ENCODE measurements at regions not wholly inside any gene's neighbourhood (a gene's known extent, or its start where the extent isn't known, plus 50 kb on each side); places are given as distances from the start of the nearest gene placed in this dataset.

GRCh38 chr3:194961149-194961548, 275.5 kb downstream of the FAM43A start:
- ATAC-seq (no peak), FAIRE-seq (no peak), DNase-seq (ENCODE audit: low read depth in 1 of 2, low spot score in 1 of 2) (no peak)
- Histone ChIP-seq H3K27ac (no peak overlapping the region), H3K4me2 (no peak overlapping the region), H3K4me1 (no peaks in the 10 kb centered on the region), H3K9me3 (no peaks in the 10 kb centered on the region), H3K4me3 (no peak overlapping the region)
- CTCF ChIA-PET, result no interaction called here
- 84% methylated on average over 5 of the region's 11 CpGs for WGBS (ENCODE audit: missing lambda C conversion rate)
- POLR2A ChIA-PET, result no interaction called here
- no peak for TF ChIP-seq HDAC2 (IDR thresholded peaks at IDR 0.05)
- TF ChIP-seq PBX3 (IDR thresholded peaks at IDR 0.05), result no peak
- no peak for TF ChIP-seq FOSL2 (IDR thresholded peaks at IDR 0.05)
- no peak for TF ChIP-seq FOSL2 (CRISPR knock-in tag; IDR thresholded peaks at IDR 0.05)
- TF ChIP-seq NR3C1 (IDR thresholded peaks at IDR 0.05), result no peak

GRCh38 chr3:194961571-194961970, 275.9 kb downstream of the FAM43A start:
- Histone ChIP-seq H3K4me2 (no peak overlapping the region), H3K9me3 (no peaks in the 10 kb centered on the region), H3K4me1 (no peaks in the 10 kb centered on the region), H3K27ac (no peak overlapping the region), H3K4me3 (no peak overlapping the region)
- ATAC-seq (no peak), DNase-seq (ENCODE audit: low read depth in 1 of 2, low spot score in 1 of 2) (no peak), FAIRE-seq (no peak)
- no peak for TF ChIP-seq PHF8 (IDR thresholded peaks at IDR 0.05; ENCODE audit: borderline replicate concordance, low read depth)
- no peak for TF ChIP-seq CHD4 (IDR thresholded peaks at IDR 0.05; ENCODE audit: borderline replicate concordance)
- TF ChIP-seq NPAS2 (CRISPR knock-in tag; IDR thresholded peaks at IDR 0.05; ENCODE audit: borderline replicate concordance), result no peak
- no peak for TF ChIP-seq CTCF (IDR thresholded peaks at IDR 0.05)
- TF ChIP-seq HOXB13 (CRISPR knock-in tag; IDR thresholded peaks at IDR 0.05; ENCODE audit: low read depth), result no peak
- no peak for TF ChIP-seq ZNF302 (CRISPR knock-in tag; IDR thresholded peaks at IDR 0.05)
- no peak for TF ChIP-seq RNF2 (IDR thresholded peaks at IDR 0.05; ENCODE audit: borderline replicate concordance, low read depth)
- no peak for TF ChIP-seq HDAC2 (IDR thresholded peaks at IDR 0.05)
- TF ChIP-seq FOSL2 (IDR thresholded peaks at IDR 0.05), result no peak
- no peak for TF ChIP-seq FOSL2 (CRISPR knock-in tag; IDR thresholded peaks at IDR 0.05)
- TF ChIP-seq POLR2A (IDR thresholded peaks at IDR 0.05; ENCODE audit: low read length), result no peak
- TF ChIP-seq FOSB (CRISPR knock-in tag; IDR thresholded peaks at IDR 0.05), result no peak
- TF ChIP-seq ZSCAN20 (CRISPR knock-in tag; IDR thresholded peaks at IDR 0.05), result no peak
- no peak for TF ChIP-seq ELK1 (IDR thresholded peaks at IDR 0.05; ENCODE audit: low read depth, low read length)
- TF ChIP-seq CBX8 (IDR thresholded peaks at IDR 0.05), result no peak
- TF ChIP-seq HMGXB4 (CRISPR knock-in tag; IDR thresholded peaks at IDR 0.05; ENCODE audit: borderline replicate concordance), result no peak
- WGBS (ENCODE audit: missing lambda C conversion rate), result 83% methylated on average over 6 of the region's 6 CpGs
- POLR2A ChIA-PET, result no interaction called here
- CTCF ChIA-PET, result no interaction called here

- no peaks in the 10 kb centered on the region for H3K9me3 ChIP-seq
- H3K27ac ChIP-seq, result no peak overlapping the region
- H3K4me2 ChIP-seq, result no peak overlapping the region
- no peak overlapping the region for H3K4me3 ChIP-seq
- no peak for ATAC-seq
- ChIA-PET CTCF (no interaction called here), POLR2A (no interaction called here)
- 95% methylated on average over 2 of the region's 2 CpGs for WGBS (ENCODE audit: missing lambda C conversion rate)
- H3K4me1 ChIP-seq, result no peaks in the 10 kb centered on the region
- DNase-seq (ENCODE audit: low read depth in 1 of 2, low spot score in 1 of 2), result no peak
- FAIRE-seq, result no peak
- TF ChIP-seq HOXB13 (CRISPR knock-in tag; IDR thresholded peaks at IDR 0.05; ENCODE audit: low read depth), result no peak
- TF ChIP-seq POLR2AphosphoS2 (conservative IDR thresholded peaks at IDR 0.05; ENCODE audit: low read length), result no peak
- no peak for TF ChIP-seq HES2 (IDR thresholded peaks at IDR 0.05)
- TF ChIP-seq E2F6 (IDR thresholded peaks at IDR 0.05; ENCODE audit: borderline replicate concordance, low read depth), result no peak
- no peak for TF ChIP-seq NFE2L2 (conservative IDR thresholded peaks at IDR 0.05; ENCODE audit: low read length)
- no peak for TF ChIP-seq KDM1A (IDR thresholded peaks at IDR 0.05; ENCODE audit: low read depth)
- no peak for TF ChIP-seq MAFK (IDR thresholded peaks at IDR 0.05; ENCODE audit: partially characterized antibody)
- TF ChIP-seq BCL3 (IDR thresholded peaks at IDR 0.05), result no peak
- no peak for TF ChIP-seq RAD21 (conservative IDR thresholded peaks at IDR 0.05 in 1 of 2, IDR thresholded peaks at IDR 0.05 in 1 of 2)
- no peak for TF ChIP-seq ZSCAN20 (CRISPR knock-in tag; IDR thresholded peaks at IDR 0.05)
- TF ChIP-seq CHD4 (IDR thresholded peaks at IDR 0.05; ENCODE audit: borderline replicate concordance), result no peak
- no peak for TF ChIP-seq TP53 (CRISPR knock-in tag; IDR thresholded peaks at IDR 0.05)
- TF ChIP-seq FOSB (CRISPR knock-in tag; IDR thresholded peaks at IDR 0.05), result no peak
- no peak for TF ChIP-seq BHLHE40 (IDR thresholded peaks at IDR 0.05; ENCODE audit: low read depth, low read length)
Observed at GRCh38 chr3:194962056-194962455, 276.4 kb downstream of the FAM43A start.

All from A549 (cell line).